NCI-H128 (cell line): ENCODE measurements at regions not wholly inside any gene's neighbourhood (a gene's known extent, or its start where the extent isn't known, plus 50 kb on each side); places are given as distances from the start of the nearest gene placed in this dataset.
"Not testable (repeated sequence)": the region's sequence is repeated elsewhere in the genome, so short reads cannot be mapped to it uniquely, and the experiment has no call there.

Source experiments
- DNase-seq: peaks from one replicate; lab custom pipeline; 2025; ENCODE audit not compliant: unreplicated experiment; lab: John Stamatoyannopoulos, UW

DNA sequence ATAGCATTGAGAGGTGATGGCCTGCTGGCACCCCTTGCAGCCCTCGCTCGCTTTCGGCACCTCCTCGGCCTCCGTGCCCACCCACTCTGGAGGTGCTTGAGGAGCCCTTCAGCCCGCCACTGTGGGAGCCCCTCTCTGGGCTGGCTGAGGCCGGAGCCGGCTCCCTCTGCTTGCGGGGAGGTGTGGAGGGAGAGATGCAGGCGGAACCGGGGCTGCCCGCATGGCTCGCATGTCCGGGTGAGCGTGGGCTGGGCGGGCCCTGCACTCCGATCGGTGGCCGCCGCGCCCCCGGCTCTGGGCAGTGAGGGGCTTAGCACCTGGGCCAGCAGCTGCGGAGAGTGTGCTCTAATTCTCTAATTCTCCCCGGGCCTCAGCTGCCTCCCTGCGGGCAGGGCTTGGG is 101.1 kb downstream of the KIF4B start:
- no peak for DNase-seq

DNA sequence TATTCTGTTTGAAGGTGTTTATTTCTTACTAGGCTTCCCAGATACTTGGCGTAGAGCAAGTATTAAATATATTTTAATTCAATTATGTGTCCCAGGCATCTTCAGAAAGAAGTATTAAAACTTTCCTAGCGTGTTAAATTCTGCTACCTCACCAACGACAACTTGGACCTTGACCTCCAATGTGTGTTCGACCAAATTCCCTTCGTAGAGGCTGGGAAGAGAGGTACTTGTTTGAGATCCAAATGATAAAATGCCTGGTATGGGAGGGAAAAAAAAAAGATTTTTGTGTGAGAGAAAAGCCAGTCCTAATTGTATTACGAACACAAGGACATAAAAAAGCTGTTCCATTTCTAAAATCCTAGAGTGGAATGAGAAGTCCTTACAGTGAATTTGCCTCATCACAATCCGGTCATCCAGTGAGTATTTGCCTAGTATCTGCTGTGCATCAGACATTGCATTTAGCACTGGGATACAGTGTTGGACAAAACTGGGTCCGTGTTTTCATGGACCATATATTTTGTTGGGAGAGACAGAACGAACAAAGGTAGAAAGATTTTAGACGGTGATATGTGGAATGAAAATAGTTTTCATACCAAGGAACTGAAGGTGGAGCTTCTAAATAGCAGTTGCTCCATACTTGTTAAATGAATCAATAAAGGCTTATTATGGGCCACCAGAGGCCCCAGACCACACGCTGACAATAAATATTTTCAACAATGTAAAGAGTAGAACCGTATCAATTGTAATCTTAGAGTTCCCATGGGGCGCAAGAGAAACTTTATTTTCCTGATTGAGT is 103.1 kb downstream of the KIF4B start:
- no peak for DNase-seq

DNA sequence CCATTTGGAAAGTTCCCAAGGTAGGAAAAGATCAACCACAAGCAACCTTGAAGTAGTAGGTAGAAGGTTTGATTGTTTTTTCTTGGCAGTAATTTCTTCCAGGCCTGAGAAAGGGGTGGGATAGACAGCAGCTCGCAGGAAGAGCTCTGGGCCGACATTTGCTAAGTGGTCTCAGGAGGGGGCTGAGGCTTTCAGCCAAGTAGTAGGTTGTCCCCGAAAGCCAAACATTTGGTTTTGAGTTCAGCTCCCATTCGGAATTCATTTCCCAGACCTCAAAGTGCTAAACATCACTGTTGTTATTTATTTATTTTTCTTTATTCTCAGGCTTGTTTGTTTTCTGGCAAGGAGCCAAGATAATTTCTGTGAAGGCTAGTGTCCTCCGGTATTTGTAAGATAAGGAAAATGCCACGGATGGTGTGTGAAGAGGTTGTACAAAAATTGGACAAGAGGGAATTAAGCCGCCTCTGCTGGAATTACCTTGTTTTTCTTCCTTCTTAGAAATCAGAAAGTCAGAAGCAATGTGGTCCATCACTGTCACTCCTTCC is 112.1 kb downstream of the KIF4B start:
- DNase-seq = no peak

DNA sequence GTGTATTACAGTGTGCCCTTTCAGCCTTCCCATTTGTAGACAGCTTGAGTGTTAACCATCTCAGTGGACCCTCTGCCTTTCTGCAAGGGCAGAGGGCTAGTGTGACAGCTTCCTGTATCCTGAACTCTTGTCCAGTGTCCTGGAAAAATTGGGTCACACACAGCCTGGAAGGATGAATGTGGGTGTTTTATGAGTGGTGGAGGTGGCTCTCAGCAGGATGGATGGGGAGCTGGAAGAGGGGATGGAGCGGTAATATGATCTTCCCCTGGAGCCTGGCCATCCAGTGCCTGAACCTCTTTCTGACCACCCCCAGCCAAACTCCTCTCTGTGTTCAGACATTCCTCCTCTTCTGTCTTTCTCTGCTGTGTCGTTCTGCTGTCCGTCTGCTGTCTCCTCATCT is 113.0 kb downstream of the KIF4B start:
- no peak for DNase-seq

GRCh38 chr5:155127552-155127951 is 114.0 kb downstream of the KIF4B start:
- DNase-seq = no peak

- no peak for DNase-seq
Measured at GRCh38 chr5:155128786-155129512, 115.4 kb downstream of the KIF4B start.

DNA sequence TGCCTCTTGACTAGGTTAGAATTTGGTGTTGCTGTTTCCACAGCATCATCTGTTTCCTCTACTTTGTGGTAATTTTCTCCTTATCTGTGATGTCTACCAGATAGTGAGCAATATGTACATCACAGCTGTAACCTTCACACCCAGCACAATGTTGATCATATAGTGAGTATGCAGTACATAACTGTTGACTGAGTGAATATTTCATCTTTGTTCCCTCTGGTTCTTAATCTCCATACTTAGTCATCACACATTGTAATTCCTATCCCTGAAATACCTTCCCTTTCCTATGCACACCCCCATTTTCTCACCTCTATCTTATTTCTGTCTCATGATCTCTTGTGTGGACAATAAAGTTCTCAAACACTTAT is 115.9 kb downstream of the KIF4B start:
- DNase-seq = no peak

DNA sequence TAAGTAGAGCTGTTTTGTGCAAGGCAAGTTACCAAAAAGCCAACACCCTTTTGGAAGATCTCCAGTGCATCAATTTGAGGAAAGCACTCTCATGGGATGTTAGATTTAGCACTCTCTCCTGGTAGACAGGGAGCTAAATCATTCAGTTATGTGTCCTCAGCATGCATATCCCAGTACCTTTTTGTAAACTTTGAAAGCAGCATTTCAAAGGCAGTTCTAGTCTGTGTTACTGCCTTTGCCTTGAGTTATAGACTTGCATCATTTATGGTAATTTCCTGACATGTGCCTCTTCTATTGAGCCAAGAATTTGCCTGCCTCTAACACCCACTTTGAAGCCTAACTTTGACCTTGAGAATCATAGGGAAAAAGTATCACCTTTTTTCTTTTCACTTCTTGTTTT is 120.6 kb downstream of the KIF4B start:
- no peak for DNase-seq

GRCh38 chr5:155136216-155136850 is 122.8 kb downstream of the KIF4B start:
- no peak for DNase-seq

GRCh38 chr5:155137683-155138082 is 124.1 kb downstream of the KIF4B start:
- DNase-seq = no peak

DNA sequence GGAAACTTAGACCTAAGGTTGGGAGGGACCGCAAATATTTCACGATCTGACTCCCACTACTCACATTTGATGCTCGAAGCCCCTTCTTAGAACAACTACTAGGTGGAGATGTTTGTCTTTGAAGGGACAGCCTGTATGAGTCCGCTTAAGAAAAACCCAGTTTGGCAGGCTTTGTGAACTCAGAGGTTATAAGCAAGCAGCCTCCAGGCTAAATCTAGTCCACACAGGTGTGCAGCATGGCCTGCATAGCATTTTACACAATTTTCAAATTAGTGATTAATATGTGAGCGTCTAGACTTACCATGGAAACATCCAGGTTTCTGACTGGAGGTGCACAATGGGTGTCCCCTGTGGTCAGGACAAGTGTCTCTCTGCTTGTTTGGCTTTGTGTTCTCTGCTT is 127.1 kb downstream of the KIF4B start:
- DNase-seq = no peak

DNA sequence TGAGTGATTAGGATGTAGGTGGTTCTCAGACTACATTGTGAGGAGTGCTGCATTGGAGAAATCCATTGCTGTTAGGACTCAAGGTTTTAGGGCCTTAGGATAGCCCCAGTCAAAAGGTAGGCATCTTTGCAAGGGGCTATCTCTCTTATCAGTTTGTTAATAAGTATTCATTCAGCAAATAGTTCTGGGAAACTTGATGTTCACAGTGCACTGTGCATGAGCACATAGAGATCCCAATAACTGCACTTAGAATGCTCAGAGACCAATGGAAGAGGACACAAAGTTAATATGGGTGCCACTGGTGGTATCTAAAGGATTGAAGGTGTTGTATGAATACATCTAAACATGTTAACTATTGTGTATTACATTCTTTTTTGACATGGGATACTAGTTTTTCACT is 131.4 kb downstream of the KIF4B start:
- DNase-seq = no peak

GRCh38 chr5:155147222-155147621 is 133.7 kb downstream of the KIF4B start:
- no peak for DNase-seq

DNA sequence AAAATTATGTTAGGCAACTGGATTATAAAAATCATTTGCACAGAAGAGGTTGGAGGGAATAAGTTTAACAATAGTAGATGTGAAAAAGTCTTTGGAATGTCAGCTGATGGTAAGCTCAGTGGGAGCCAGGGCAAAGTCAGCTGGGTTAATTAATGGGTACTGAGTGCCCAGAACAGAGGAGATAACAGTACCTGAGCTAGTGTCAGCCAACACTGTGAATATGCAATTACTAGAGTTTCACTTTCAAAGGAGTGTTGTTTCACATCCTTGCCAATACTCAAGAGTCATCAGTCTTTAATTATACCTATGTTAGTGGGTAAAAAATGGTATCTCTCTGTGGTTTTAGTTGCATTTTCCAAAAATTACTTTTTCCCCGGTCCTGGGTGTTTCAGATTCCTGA is 135.1 kb downstream of the KIF4B start:
- DNase-seq = no peak

DNA sequence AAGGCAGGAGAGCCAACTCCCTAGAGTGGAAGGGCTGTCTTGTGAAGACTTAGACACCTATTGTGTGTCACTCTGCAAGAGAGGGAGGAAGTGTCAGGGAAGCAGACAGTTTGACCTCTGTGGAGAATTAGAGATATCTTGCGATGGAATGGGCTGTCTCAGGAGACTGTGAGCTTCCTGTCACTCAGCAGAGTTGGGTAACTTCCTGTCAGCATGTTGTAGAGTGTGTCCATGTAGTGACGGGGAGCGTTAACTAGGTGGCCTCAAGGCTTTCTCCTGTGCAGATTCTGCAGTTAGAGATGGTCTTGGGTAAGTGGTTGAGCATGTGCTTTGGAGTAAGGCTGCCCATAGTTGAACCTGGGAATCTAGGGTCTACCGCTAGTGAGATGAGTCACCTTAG is 136.5 kb downstream of the KIF4B start:
- no peak for DNase-seq

DNA sequence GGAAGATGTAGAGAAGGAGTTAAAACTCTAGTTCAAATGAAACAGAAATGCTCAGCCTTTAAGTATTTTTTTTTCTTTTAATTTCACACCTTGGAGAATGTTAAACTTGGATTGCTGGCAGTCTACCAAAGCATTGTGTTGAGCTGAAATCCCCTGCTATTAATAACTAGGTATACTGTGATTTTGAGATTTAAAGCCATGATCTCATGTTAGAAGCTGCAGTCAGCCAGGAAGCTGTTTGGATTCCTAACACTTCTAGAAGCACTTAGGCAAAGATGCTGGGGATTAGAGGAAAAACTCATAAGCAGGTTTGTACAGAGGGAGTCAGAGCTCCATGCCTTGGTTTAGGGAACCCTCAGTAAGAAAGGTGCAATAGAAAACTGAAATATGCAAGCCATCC is 141.4 kb downstream of the KIF4B start:
- DNase-seq = no peak

DNA sequence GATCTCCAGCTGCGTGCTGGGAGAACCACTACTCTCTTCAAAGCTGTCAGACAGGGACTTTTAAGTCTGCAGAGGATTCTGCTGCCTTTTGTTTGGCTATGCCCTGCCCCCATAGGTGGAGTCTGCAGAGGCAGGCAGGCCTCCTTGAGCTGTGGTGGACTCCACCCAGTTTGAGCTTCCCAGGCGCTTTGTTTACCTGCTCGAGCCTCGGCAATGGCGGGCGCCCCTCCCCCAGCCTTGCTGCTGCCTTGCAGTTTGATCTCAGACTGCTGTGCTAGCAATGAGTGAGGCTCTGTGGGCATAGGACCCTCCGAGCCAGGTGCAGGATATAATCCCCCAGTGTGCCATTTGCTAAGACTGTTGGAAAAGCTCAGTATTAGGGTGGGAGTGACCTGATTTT is 149.5 kb downstream of the KIF4B start:
- not testable (repeated sequence) for DNase-seq

DNA sequence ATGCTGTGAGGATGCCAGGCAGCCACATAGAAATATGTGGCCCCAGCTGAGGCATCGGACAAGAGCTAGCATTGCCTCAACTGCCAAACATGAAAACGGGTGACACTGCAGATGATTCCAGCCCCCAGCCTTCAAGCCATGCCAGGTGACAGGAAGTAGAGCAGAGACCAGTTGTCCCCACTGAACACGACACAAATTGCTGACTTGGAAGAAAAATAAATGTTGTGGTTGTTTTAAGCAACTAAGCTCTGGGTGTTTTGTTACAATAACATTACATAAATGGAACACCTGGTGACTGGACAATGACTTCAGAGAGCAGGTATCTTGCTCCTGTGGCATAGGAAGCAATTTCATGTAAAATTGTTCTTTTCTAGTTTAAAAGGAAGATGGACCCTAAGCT is 154.2 kb downstream of the KIF4B start:
- no peak for DNase-seq

DNA sequence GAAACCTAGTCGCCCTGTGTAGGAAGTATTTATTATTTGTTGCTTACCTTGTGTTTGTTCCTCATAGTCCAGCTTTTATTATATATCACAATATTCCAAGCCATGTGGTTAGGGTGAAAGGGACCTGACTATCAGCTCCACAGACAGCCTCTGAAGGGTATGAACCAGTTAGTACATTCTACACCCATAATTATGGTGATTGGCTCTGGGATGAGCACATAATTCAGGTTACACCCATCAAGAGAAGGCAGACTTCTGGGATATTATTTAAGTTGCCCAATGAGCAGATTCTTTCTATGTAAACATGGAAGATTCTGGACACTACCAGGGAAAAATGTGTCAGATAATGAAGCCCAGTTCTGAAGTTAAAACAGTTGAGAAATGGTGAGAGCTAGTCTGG is 168.0 kb downstream of the KIF4B start:
- DNase-seq = no peak

- DNase-seq = no peak
Measured at GRCh38 chr5:155189476-155189875, 175.9 kb downstream of the KIF4B start.

GRCh38 chr5:155189981-155190380 is 176.4 kb downstream of the KIF4B start:
- DNase-seq = no peak

GRCh38 chr5:155193029-155193428 is 179.5 kb downstream of the KIF4B start:
- no peak for DNase-seq
